OCI-LY7 (cell line): ENCODE measurements at regions not wholly inside any gene's neighbourhood (a gene's known extent, or its start where the extent isn't known, plus 50 kb on each side); places are given as distances from the start of the nearest gene placed in this dataset.

Experiments
- CTCF ChIP-seq: fragments of 200-600 bp; sonication (generic); conservative IDR thresholded peaks from 2 replicates; pipeline ENCODE4 v1.5.1; 2014; ENCODE audit warnings: mild to moderate bottlenecking, antibody characterized with exemption, low read length, moderate library complexity, mixed read lengths
- EZH2phosphoT487 ChIP-seq: fragments of 200-600 bp; sonication (generic); IDR thresholded peaks from 2 replicates; pipeline ENCODE4 v1.6.1; 2018; ENCODE audit warnings: low read depth, borderline replicate concordance, mild to moderate bottlenecking, mixed run types, antibody characterized with exemption, low read length, moderate library complexity, mixed read lengths

DNA sequence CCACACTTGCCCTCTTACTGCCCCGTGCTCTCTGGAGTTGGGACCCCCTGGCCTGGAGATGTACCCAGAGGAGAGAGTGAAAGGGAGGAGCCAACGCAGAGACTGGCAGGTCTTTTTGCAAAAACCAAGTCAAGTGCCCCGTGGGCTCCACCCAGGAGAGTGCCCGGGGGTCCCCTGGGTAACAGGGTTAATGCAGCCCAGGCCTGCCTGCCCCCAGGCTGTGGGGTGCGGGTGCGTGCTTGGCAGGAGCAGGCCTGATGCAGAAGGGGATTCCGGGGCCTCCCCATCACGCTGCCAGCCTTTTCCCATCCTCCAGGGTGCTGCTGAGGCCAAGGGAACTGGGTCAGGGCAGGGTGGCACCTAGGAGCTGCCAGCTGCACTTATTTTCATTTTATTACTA lies 184.4 kb downstream of the ERMARD start:
- no peak for TF ChIP-seq CTCF
- no peak for TF ChIP-seq EZH2phosphoT487
